WTC11 (cell line): ENCODE measurements at regions not wholly inside any gene's neighbourhood (a gene's known extent, or its start where the extent isn't known, plus 50 kb on each side); places are given as distances from the start of the nearest gene placed in this dataset.

Source experiments
- ATAC-seq: fragments of 200-7000 bp; cut with Tn5 transposase; 2 replicates; pipeline ENCODE4 v1.10.0; 2021; ENCODE audit warnings: mild to moderate bottlenecking, moderate library complexity
- CTCF ChIA-PET: fragments of 300-600 bp; sonication (Branson Sonifier 250); formaldehyde crosslinking; loops from one replicate; lab custom pipeline; 2021; ENCODE audit warnings: antibody characterized with exemption; lab: Charles Lee
- POLR2A ChIA-PET: fragments of 350-600 bp; sonication (Branson Sonifier 250); formaldehyde crosslinking; loops from one replicate; lab custom pipeline; 2021; ENCODE audit warnings: antibody characterized with exemption; lab: Charles Lee
- DNase-seq: peaks from one replicate; pipeline ENCODE4 v3.0.0; 2021; ENCODE audit warnings: low spot score
- H3K27ac Mint-ChIP-seq: 2 replicates; pipeline ENCODE4 v1.8.0; 2021; ENCODE audit warnings: mixed read lengths
- H3K27me3 Mint-ChIP-seq: 2 replicates; pipeline ENCODE4 v1.8.0; 2021; ENCODE audit warnings: low read depth, mild to moderate bottlenecking, moderate library complexity, mixed read lengths
- H3K36me3 Mint-ChIP-seq: 2 replicates; pipeline ENCODE4 v1.8.0; 2021; ENCODE audit warnings: mixed read lengths
- H3K4me1 Mint-ChIP-seq: 2 replicates; pipeline ENCODE4 v1.8.0; 2022; ENCODE audit warnings: mixed read lengths
- H3K4me3 Mint-ChIP-seq: 2 replicates; pipeline ENCODE4 v1.8.0; 2021; ENCODE audit warnings: mild to moderate bottlenecking, moderate library complexity, mixed read lengths
- H3K9me3 Mint-ChIP-seq: 2 replicates; pipeline ENCODE4 v1.8.0; 2021; ENCODE audit warnings: mixed read lengths
- AR ChIP-seq: fragments of 250-450 bp; sonication (Bioruptor Pico); IDR thresholded peaks from 2 replicates; pipeline ENCODE4 v1.9.0; 2021; ENCODE audit warnings: mild to moderate bottlenecking
- ATF1 ChIP-seq: sonication (generic); formaldehyde crosslinking; IDR thresholded peaks from 2 replicates; pipeline ENCODE4 v1.8.1; 2023; ENCODE audit warnings: mild to moderate bottlenecking, moderate library complexity, missing genetic modification reagents
- CDX4 ChIP-seq: fragments of 250-450 bp; sonication (Bioruptor Pico); IDR thresholded peaks from 2 replicates; pipeline ENCODE4 v1.9.0; 2021; ENCODE audit warnings: moderate library complexity, mild to moderate bottlenecking, inconsistent platforms, borderline replicate concordance
- FOXP1 ChIP-seq: sonication (generic); formaldehyde crosslinking; IDR thresholded peaks from 2 replicates; pipeline ENCODE4 v1.8.0; 2022; ENCODE audit warnings: missing genetic modification reagents, mild to moderate bottlenecking, moderate library complexity, borderline replicate concordance
- FOXP4 ChIP-seq: sonication (generic); formaldehyde crosslinking; IDR thresholded peaks from 2 replicates; pipeline ENCODE4 v1.8.0; 2022; ENCODE audit warnings: mild to moderate bottlenecking, missing genetic modification reagents
- GABPB1 ChIP-seq: sonication (generic); formaldehyde crosslinking; IDR thresholded peaks from 2 replicates; pipeline ENCODE4 v1.8.1; 2023; ENCODE audit warnings: mild to moderate bottlenecking, missing genetic modification reagents
- GRHL2 ChIP-seq: fragments of 250-450 bp; sonication (Bioruptor Pico); IDR thresholded peaks from 2 replicates; pipeline ENCODE4 v1.8.0; 2022; ENCODE audit warnings: mild to moderate bottlenecking, moderate library complexity; ENCODE audit not compliant: insufficient replicate concordance, severe bottlenecking
- JAZF1 ChIP-seq: fragments of 250-450 bp; sonication (Bioruptor Pico); IDR thresholded peaks from 2 replicates; pipeline ENCODE4 v1.9.0; 2021; ENCODE audit warnings: moderate library complexity, mild to moderate bottlenecking, inconsistent platforms
- MAX ChIP-seq: sonication (generic); formaldehyde crosslinking; IDR thresholded peaks from 2 replicates; pipeline ENCODE4 v1.8.0; 2022; ENCODE audit warnings: mild to moderate bottlenecking, missing genetic modification reagents
- MYBL2 ChIP-seq: sonication (generic); formaldehyde crosslinking; IDR thresholded peaks from 2 replicates; pipeline ENCODE4 v1.8.1; 2023; ENCODE audit warnings: mild to moderate bottlenecking, moderate library complexity, missing genetic modification reagents
- NFATC4 ChIP-seq: fragments of 250-450 bp; sonication (Bioruptor Pico); IDR thresholded peaks from 2 replicates; pipeline ENCODE4 v1.9.0; 2021; ENCODE audit warnings: mild to moderate bottlenecking
- NR2C2 ChIP-seq: sonication (generic); formaldehyde crosslinking; IDR thresholded peaks from 2 replicates; pipeline ENCODE4 v1.8.0; 2022; ENCODE audit warnings: mild to moderate bottlenecking, missing genetic modification reagents
- NR3C1 ChIP-seq: sonication (generic); formaldehyde crosslinking; conservative IDR thresholded peaks from 2 replicates; pipeline ENCODE4 v1.8.1; 2023; ENCODE audit warnings: low read depth, mild to moderate bottlenecking, missing genetic modification reagents
- RELA ChIP-seq: sonication (generic); formaldehyde crosslinking; IDR thresholded peaks from 2 replicates; pipeline ENCODE4 v1.8.1; 2022; ENCODE audit warnings: missing genetic modification reagents, mild to moderate bottlenecking, borderline replicate concordance
- SMAD3 ChIP-seq: sonication (generic); formaldehyde crosslinking; IDR thresholded peaks from 2 replicates; pipeline ENCODE4 v1.8.0; 2022; ENCODE audit warnings: missing genetic modification reagents, mild to moderate bottlenecking, borderline replicate concordance
- SOX15 ChIP-seq: fragments of 250-450 bp; sonication (Bioruptor Pico); IDR thresholded peaks from 2 replicates; pipeline ENCODE4 v1.9.0; 2021; ENCODE audit warnings: mild to moderate bottlenecking
- STAT6 ChIP-seq: sonication (generic); formaldehyde crosslinking; conservative IDR thresholded peaks from 2 replicates; pipeline ENCODE4 v1.8.1; 2023; ENCODE audit warnings: mild to moderate bottlenecking, low read depth, missing genetic modification reagents, moderate library complexity
- TEAD4 ChIP-seq: sonication (generic); formaldehyde crosslinking; IDR thresholded peaks from 2 replicates; pipeline ENCODE4 v1.8.0; 2022; ENCODE audit warnings: mild to moderate bottlenecking, missing genetic modification reagents
- ZNF396 ChIP-seq: fragments of 250-450 bp; sonication (Bioruptor Pico); IDR thresholded peaks from 2 replicates; pipeline ENCODE4 v1.8.0; 2021; ENCODE audit warnings: mild to moderate bottlenecking, moderate library complexity, borderline replicate concordance
- ZNF671 ChIP-seq: fragments of 250-450 bp; sonication (Bioruptor Pico); IDR thresholded peaks from 2 replicates; pipeline ENCODE4 v1.8.0; 2021; ENCODE audit warnings: mild to moderate bottlenecking

- no peak for ATAC-seq
- Mint-ChIP-seq H3K9me3 (no peaks in the 10 kb centered on the region), H3K36me3 (no peaks in the 10 kb centered on the region), H3K4me1 (no peaks in the 10 kb centered on the region), H3K4me3 (no peak overlapping the region), H3K27me3 (no peaks in the 10 kb centered on the region; the same call in 1 of the 2 replicates), H3K27ac (no peak overlapping the region)
- no peak for TF ChIP-seq NFATC4 (CRISPR knock-in tag)
- no peak for TF ChIP-seq SOX15 (CRISPR knock-in tag)
- no peak for TF ChIP-seq TEAD4
- TF ChIP-seq AR (CRISPR knock-in tag) = no peak
- POLR2A ChIA-PET = no interaction called here
- CTCF ChIA-PET = interaction anchor here (1.4 kb wide), 1 partner anchor 21 kb away, joined by 4 read pairs; no protein-coding TSS in a partner anchor
- DNase-seq = no peak
Measured at GRCh38 chr4:85106166-85106565, 139.7 kb upstream of the WDFY3 start.

GRCh38 chr4:85106805-85107336 is 140.4 kb upstream of the WDFY3 start:
- H3K4me1 Mint-ChIP-seq = no peaks in the 10 kb centered on the region
- DNase-seq (no peak), ATAC-seq (no peak)
- no peaks in the 10 kb centered on the region for H3K36me3 Mint-ChIP-seq
- no peak overlapping the region for H3K4me3 Mint-ChIP-seq
- H3K27ac Mint-ChIP-seq = no peak overlapping the region
- CTCF ChIA-PET = interaction anchor here (1.0 kb wide), 1 partner anchor 22 kb away, joined by 4 read pairs; no protein-coding TSS in a partner anchor
- TF ChIP-seq MYBL2 (no peak), CDX4 (CRISPR knock-in tag) (no peak), JAZF1 (no peak), FOXP1 (CRISPR knock-in tag) (no peak), GABPB1 (CRISPR knock-in tag) (no peak), NR2C2 (CRISPR knock-in tag) (no peak), MAX (CRISPR knock-in tag) (no peak)
- TF ChIP-seq, all 79 proteins: peak for 0
- POLR2A ChIA-PET = no interaction called here
- Mint-ChIP-seq H3K27me3 (no peaks in the 10 kb centered on the region; the same call in 1 of the 2 replicates), H3K9me3 (no peaks in the 10 kb centered on the region)

GRCh38 chr4:85107553-85107952 is 141.1 kb upstream of the WDFY3 start:
- DNase-seq (no peak), ATAC-seq (no peak)
- Mint-ChIP-seq H3K27me3 (no peaks in the 10 kb centered on the region; the same call in 1 of the 2 replicates), H3K4me3 (no peak overlapping the region), H3K9me3 (no peaks in the 10 kb centered on the region), H3K4me1 (no peaks in the 10 kb centered on the region), H3K36me3 (no peaks in the 10 kb centered on the region), H3K27ac (no peak overlapping the region)
- TF ChIP-seq GABPB1 (CRISPR knock-in tag) (no peak), SMAD3 (no peak), RELA (no peak), GRHL2 (CRISPR knock-in tag) (no peak), FOXP4 (CRISPR knock-in tag) (no peak), NR3C1 (no peak), CDX4 (CRISPR knock-in tag) (no peak), ZNF396 (CRISPR knock-in tag) (no peak), ATF1 (no peak), NR2C2 (CRISPR knock-in tag) (no peak), STAT6 (CRISPR knock-in tag) (no peak), ZNF671 (CRISPR knock-in tag) (no peak)
- POLR2A ChIA-PET = no interaction called here
- CTCF ChIA-PET = interaction anchor here (1.0 kb wide), 1 partner anchor 23 kb away, joined by 4 read pairs; no protein-coding TSS in a partner anchor
